ENCODE measurements at regions not wholly inside any gene's neighbourhood (a gene's known extent, or its start where the extent isn't known, plus 50 kb on each side); places are given as distances from the start of the nearest gene placed in this dataset.

DNA sequence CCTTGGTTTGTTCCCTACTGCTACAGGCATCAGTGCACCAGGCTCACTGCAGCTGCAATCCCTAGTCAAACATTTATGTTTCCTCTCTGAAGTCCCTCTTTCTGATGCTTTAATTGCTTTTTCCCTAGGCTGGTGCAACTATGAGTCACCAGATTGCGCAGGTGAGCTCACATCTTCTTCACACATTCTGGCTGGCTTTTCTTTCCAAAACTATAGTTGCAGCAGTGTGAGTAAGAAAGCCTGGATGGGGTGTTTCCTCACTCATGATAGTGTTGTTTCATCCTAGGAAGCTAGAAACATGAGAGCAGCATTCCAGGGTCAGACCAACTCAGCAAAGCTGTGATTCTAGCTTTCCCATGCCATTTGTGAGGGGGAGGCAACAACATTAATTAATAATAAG is 296.4 kb downstream of the PAX1 start:
- no peaks in the 10 kb centered on the region for H3K4me1 ChIP-seq
- H3K4me3 ChIP-seq: no peak overlapping the region
- no peaks in the 10 kb centered on the region for H3K36me3 ChIP-seq
- H3K27me3 ChIP-seq: no peaks in the 10 kb centered on the region
- no peak overlapping the region for H3K27ac ChIP-seq
- no peak for DNase-seq
- H3K9me3 ChIP-seq: no peaks in the 10 kb centered on the region
- TF ChIP-seq, protein P1, sequence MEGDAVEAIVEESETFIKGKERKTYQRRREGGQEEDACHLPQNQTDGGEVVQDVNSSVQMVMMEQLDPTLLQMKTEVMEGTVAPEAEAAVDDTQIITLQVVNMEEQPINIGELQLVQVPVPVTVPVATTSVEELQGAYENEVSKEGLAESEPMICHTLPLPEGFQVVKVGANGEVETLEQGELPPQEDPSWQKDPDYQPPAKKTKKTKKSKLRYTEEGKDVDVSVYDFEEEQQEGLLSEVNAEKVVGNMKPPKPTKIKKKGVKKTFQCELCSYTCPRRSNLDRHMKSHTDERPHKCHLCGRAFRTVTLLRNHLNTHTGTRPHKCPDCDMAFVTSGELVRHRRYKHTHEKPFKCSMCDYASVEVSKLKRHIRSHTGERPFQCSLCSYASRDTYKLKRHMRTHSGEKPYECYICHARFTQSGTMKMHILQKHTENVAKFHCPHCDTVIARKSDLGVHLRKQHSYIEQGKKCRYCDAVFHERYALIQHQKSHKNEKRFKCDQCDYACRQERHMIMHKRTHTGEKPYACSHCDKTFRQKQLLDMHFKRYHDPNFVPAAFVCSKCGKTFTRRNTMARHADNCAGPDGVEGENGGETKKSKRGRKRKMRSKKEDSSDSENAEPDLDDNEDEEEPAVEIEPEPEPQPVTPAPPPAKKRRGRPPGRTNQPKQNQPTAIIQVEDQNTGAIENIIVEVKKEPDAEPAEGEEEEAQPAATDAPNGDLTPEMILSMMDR (IDR thresholded peaks at IDR 0.05): no peak
- intact Hi-C loops (cut with DNase I; ENCODE audit: low total_unique reads): no loop called here

DNA sequence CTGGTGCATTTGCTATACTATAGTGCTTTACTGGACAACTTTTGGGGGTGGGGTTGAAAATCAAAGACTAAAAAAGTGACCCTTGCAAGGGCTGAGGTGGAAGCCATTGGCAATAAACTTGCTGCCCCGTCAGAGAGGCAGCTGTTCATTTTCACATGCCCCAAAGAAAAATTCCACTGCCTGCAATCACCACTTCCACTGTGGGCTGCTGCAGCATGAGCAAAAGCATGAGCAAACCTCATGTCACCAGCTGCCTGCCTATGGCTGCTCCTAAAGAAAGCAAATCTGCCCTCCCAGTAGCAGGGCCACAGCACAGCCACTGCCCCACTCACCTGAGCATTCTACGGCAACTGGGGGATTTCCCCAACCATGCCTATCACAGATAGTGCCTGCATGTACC is 290.0 kb downstream of the PAX1 start:
- no peak overlapping the region for H3K4me3 ChIP-seq
- intact Hi-C loops (cut with DNase I; ENCODE audit: low total_unique reads): no loop called here
- no peak overlapping the region for H3K27ac ChIP-seq
- TF ChIP-seq, protein P1 (IDR thresholded peaks at IDR 0.05): no peak
- no peaks in the 10 kb centered on the region for H3K36me3 ChIP-seq
- H3K9me3 ChIP-seq: no peaks in the 10 kb centered on the region
- no peak for DNase-seq
- no peaks in the 10 kb centered on the region for H3K4me1 ChIP-seq
- H3K27me3 ChIP-seq: no peaks in the 10 kb centered on the region

DNA sequence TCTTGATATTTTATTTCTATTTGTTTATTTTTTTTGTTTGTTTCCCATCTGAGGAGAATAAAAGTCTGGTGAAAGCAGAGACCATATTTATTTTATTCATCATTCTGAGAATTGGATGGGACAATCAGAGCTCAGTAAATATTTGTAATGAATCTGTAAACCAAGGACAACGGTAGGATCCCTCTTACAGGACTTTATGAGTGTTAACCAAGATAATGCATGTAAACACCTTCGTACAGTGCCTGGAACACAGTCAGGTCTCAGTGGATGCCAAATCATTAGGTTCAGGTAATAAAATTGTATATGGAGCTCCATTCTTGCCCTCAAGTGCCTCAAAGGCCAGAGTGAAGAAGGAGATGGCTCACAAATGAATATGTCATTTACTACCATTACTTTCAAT is 288.7 kb downstream of the PAX1 start:
- H3K36me3 ChIP-seq: no peaks in the 10 kb centered on the region
- TF ChIP-seq, protein P1 (IDR thresholded peaks at IDR 0.05): no peak
- no peak for DNase-seq
- H3K27me3 ChIP-seq: no peaks in the 10 kb centered on the region
- H3K4me1 ChIP-seq: no peaks in the 10 kb centered on the region
- intact Hi-C loops (cut with DNase I; ENCODE audit: low total_unique reads): no loop called here
- no peak overlapping the region for H3K4me3 ChIP-seq
- no peaks in the 10 kb centered on the region for H3K9me3 ChIP-seq
- no peak overlapping the region for H3K27ac ChIP-seq

DNA sequence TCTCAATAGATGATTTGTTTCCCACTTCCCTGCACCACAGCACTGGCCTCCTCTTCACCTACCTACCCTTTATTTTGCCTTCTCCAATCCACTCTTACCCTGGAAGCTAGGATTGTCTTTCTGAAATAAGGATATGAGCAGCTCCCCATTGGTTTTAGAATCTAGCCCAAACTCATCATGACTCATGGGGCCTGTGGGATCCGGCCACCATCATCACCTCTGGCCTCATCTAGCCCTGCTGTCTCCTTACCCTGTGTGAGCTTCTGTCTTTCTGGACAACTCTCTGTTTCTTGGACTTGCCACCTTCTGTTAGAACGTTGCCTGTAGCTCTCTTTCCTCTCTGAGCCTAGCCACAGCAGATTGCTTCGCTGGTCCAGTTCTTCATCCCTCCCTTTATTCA is 277.1 kb downstream of the PAX1 start:
- intact Hi-C loops (cut with DNase I; ENCODE audit: low total_unique reads): no loop called here
- TF ChIP-seq, protein P1 (IDR thresholded peaks at IDR 0.05): no peak
- H3K4me3 ChIP-seq: no peak overlapping the region
- H3K36me3 ChIP-seq: no peaks in the 10 kb centered on the region
- peaks cover 0 to 35% (median 19%) of the 10 kb centered on the region in 4 donors for H3K4me1 ChIP-seq
- peak overlapping the region; percentile 36 to 67 for H3K27ac ChIP-seq
- H3K27me3 ChIP-seq: no peaks in the 10 kb centered on the region
- no peak for DNase-seq
- no peaks in the 10 kb centered on the region for H3K9me3 ChIP-seq

DNA sequence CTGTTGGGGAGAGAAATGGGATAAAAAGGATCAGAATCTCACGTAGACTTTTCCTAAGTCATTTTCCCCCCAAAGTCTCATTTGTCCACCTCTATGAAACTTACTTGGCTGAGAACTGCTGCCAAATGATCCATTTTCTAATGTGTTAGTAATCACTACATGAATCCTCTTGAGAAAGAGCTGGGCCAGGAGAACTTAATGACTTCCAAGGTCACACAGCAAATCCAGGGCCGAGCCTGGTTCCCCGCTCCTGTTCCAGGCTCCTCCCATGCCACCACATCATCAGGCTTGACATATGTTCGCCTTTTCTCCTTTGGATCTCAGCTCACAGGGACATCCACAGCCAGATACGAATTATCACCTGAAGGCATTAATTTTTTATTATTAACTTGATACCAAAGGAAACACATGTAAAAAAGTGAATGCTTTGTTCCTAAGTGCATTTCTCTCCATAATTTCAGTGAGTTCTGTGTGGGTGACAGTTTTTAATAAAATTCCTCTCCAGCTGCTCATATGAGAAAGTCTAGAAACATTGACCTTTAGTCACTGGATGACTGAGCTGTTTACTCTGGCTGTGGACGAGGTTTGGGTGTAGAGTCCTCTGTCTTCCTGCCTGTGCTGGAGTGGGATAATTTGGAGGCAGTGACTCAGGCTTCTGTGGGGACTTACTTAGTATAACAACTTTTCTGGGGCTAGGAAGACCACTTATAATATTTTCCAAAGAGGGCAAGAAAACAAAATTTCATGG is 276.3 kb downstream of the PAX1 start:
- Histone ChIP-seq H3K27ac (peak overlapping the region; percentile 59 to 67), H3K4me3 (no peak overlapping the region), H3K4me1 (peaks cover 0 to 35% (median 19%) of the 10 kb centered on the region in 4 donors), H3K36me3 (no peaks in the 10 kb centered on the region), H3K9me3 (no peaks in the 10 kb centered on the region), H3K27me3 (no peaks in the 10 kb centered on the region)
- TF ChIP-seq, protein P1 (IDR thresholded peaks at IDR 0.05): no peak
- intact Hi-C loops (cut with DNase I; ENCODE audit: low total_unique reads): no loop called here
- peak in 1 of 2 donors; percentile 45 for DNase-seq
